ENCODE measurements at regions not wholly inside any gene's neighbourhood (a gene's known extent, or its start where the extent isn't known, plus 50 kb on each side); places are given as distances from the start of the nearest gene placed in this dataset.

- no peak for DNase-seq (ENCODE audit: extremely low read depth, low read depth)
- TF ChIP-seq CTCF (IDR thresholded peaks at IDR 0.05; ENCODE audit: low read depth, low read length, missing control alignments), result no peak
- no peak overlapping the region for H3K4me3 ChIP-seq (replicated peaks; ENCODE audit: low read depth, low read length)
Measured at GRCh38 chr15:94086341-94086740, 145.0 kb upstream of the MCTP2 start.

- DNase-seq (ENCODE audit: extremely low read depth, low read depth), result no peak
- no peak overlapping the region for H3K4me3 ChIP-seq (replicated peaks; ENCODE audit: low read depth, low read length)
- TF ChIP-seq CTCF (IDR thresholded peaks at IDR 0.05; ENCODE audit: low read depth, low read length, missing control alignments), result no peak
Measured at GRCh38 chr15:94083467-94084052, 147.8 kb upstream of the MCTP2 start.

- DNase-seq (ENCODE audit: extremely low read depth, low read depth), result no peak
- no peak overlapping the region for H3K4me3 ChIP-seq (replicated peaks; ENCODE audit: low read depth, low read length)
- TF ChIP-seq CTCF (IDR thresholded peaks at IDR 0.05; ENCODE audit: low read depth, low read length, missing control alignments), result no peak
Measured at GRCh38 chr15:94081829-94082228, 149.5 kb upstream of the MCTP2 start.

GRCh38 chr15:94080989-94081605 is 150.3 kb upstream of the MCTP2 start:
- no peak for TF ChIP-seq CTCF (IDR thresholded peaks at IDR 0.05; ENCODE audit: low read depth, low read length, missing control alignments)
- DNase-seq (ENCODE audit: extremely low read depth, low read depth), result no peak
- H3K4me3 ChIP-seq (replicated peaks; ENCODE audit: low read depth, low read length), result no peak overlapping the region

GRCh38 chr15:94080416-94080815 is 150.9 kb upstream of the MCTP2 start:
- no peak for TF ChIP-seq CTCF (IDR thresholded peaks at IDR 0.05; ENCODE audit: low read depth, low read length, missing control alignments)
- H3K4me3 ChIP-seq (replicated peaks; ENCODE audit: low read depth, low read length), result no peak overlapping the region
- peak; percentile 66 for DNase-seq (ENCODE audit: extremely low read depth, low read depth)

GRCh38 chr15:94079968-94080367 is 151.4 kb upstream of the MCTP2 start:
- no peak overlapping the region for H3K4me3 ChIP-seq (replicated peaks; ENCODE audit: low read depth, low read length)
- no peak for DNase-seq (ENCODE audit: extremely low read depth, low read depth)
- TF ChIP-seq CTCF (IDR thresholded peaks at IDR 0.05; ENCODE audit: low read depth, low read length, missing control alignments), result no peak

- no peak for DNase-seq (ENCODE audit: extremely low read depth, low read depth)
- no peak for TF ChIP-seq CTCF (IDR thresholded peaks at IDR 0.05; ENCODE audit: low read depth, low read length, missing control alignments)
- no peak overlapping the region for H3K4me3 ChIP-seq (replicated peaks; ENCODE audit: low read depth, low read length)
Measured at GRCh38 chr15:94079459-94079858, 151.9 kb upstream of the MCTP2 start.
